H1 (cell line): ENCODE measurements at regions not wholly inside any gene's neighbourhood (a gene's known extent, or its start where the extent isn't known, plus 50 kb on each side); places are given as distances from the start of the nearest gene placed in this dataset.

Experiments used
- CTCF ChIA-PET: fragments of 300-600 bp; sonication (Branson Sonifier 250); formaldehyde crosslinking; loops from one replicate; lab custom pipeline; 2021; ENCODE audit not compliant: partially characterized antibody; lab: Charles Lee
- POLR2A ChIA-PET: fragments of 300-600 bp; sonication (Branson Sonifier 250); formaldehyde crosslinking; loops from one replicate; lab custom pipeline; 2021; ENCODE audit warnings: inconsistent platforms; ENCODE audit not compliant: partially characterized antibody; lab: Charles Lee
- DNase-seq, 2 experiments: peaks; one replicate each; pipeline versions ENCODE4 v3.0.0 to v3.0.0-alpha.2; 2010 to 2022; ENCODE audit warnings: low spot score in 2 of 2, low read depth in 1 of 2, mixed read lengths in 1 of 2
- FAIRE-seq: peaks from 2 replicates; lab custom pipeline; 2011; peaks lifted over from hg19 to GRCh38; lab: Jason Lieb, UNC
- H2AFZ ChIP-seq: 2 replicates; pipeline ENCODE4 v1.8.1; 2012; ENCODE audit warnings: low read length, inconsistent platforms
- H2AK5ac ChIP-seq: 2 replicates; pipeline ENCODE4 v1.6.1; 2013; ENCODE audit warnings: low read depth, low read length
- H2BK120ac ChIP-seq: replicated peaks from 2 replicates; pipeline ENCODE3; 2013; ENCODE audit warnings: low read depth, low read length, inconsistent platforms
- H2BK12ac ChIP-seq: 2 replicates; pipeline ENCODE4 v1.6.1; 2013; ENCODE audit warnings: low read depth, low read length
- H2BK15ac ChIP-seq: 2 replicates; pipeline ENCODE4 v1.6.1; 2013; ENCODE audit warnings: low read length
- H2BK20ac ChIP-seq: 2 replicates; pipeline ENCODE4 v1.6.1; 2013; ENCODE audit warnings: low read length
- H2BK5ac ChIP-seq: 2 replicates; pipeline ENCODE4 v1.6.1; 2013; ENCODE audit warnings: low read depth, low read length
- H3K14ac ChIP-seq: 2 replicates; pipeline ENCODE4 v1.6.1; 2013; ENCODE audit warnings: inconsistent platforms; ENCODE audit not compliant: insufficient read length
- H3K18ac ChIP-seq: 2 replicates; pipeline ENCODE4 v1.6.1; 2013; ENCODE audit warnings: low read length; ENCODE audit errors: extremely low read depth
- H3K23ac ChIP-seq: 2 replicates; pipeline ENCODE4 v1.6.1; 2013; ENCODE audit warnings: inconsistent platforms; ENCODE audit not compliant: insufficient read length
- H3K23me2 ChIP-seq: 2 replicates; pipeline ENCODE4 v1.6.1; 2013; ENCODE audit warnings: low read depth, low read length
- H3K27ac ChIP-seq: 2 replicates; pipeline ENCODE4 v1.6.1; 2011; ENCODE audit warnings: low read depth, low read length, inconsistent platforms
- H3K27me3 ChIP-seq, 4 experiments: replicated peaks in 1 of 4; 1 replicate in 1 of 4; 2 replicates in 3 of 4; pipeline versions ENCODE4 v1.6.1 to v1.8.1; 2011 to 2013; ENCODE audit warnings: low read length in 3 of 4, mild to moderate bottlenecking in 3 of 4, inconsistent platforms in 2 of 4, mixed read lengths in 2 of 4, moderate library complexity in 1 of 4; ENCODE audit not compliant: control insufficient read depth in 3 of 4, insufficient read depth in 3 of 4; ENCODE audit errors: extremely low read depth in 1 of 4
- H3K36me3 ChIP-seq, 4 experiments: 2 replicates each; pipeline versions ENCODE4 v1.6.1 to v1.8.1; 2011 to 2013; ENCODE audit warnings: mild to moderate bottlenecking in 4 of 4, low read length in 3 of 4, moderate library complexity in 2 of 4, control low read depth in 1 of 4, inconsistent platforms in 1 of 4; ENCODE audit not compliant: insufficient read depth in 4 of 4, control insufficient read depth in 2 of 4
- H3K4ac ChIP-seq: replicated peaks from 2 replicates; pipeline ENCODE3; 2013; ENCODE audit warnings: low read length, low read depth, mixed read lengths, inconsistent platforms; ENCODE audit not compliant: insufficient read length
- H3K4me1 ChIP-seq, 4 experiments: replicated peaks in 1 of 4; 1 replicate in 1 of 4; 2 replicates in 3 of 4; pipeline versions ENCODE4 v1.6.1 to v1.8.1; 2011 to 2013; ENCODE audit warnings: low read length in 3 of 4, inconsistent platforms in 2 of 4, mixed read lengths in 1 of 4; ENCODE audit not compliant: insufficient read depth in 4 of 4, control insufficient read depth in 3 of 4
- H3K4me2 ChIP-seq, 2 experiments: 2 replicates each; pipeline versions ENCODE4 v1.6.1 to v1.8.1; 2011 to 2013; ENCODE audit warnings: low read depth in 2 of 2, low read length in 2 of 2, control low read depth in 1 of 2, inconsistent platforms in 1 of 2, mild to moderate bottlenecking in 1 of 2; ENCODE audit not compliant: insufficient read depth in 1 of 2
- H3K4me3 ChIP-seq, 4 experiments: fragments of 200-600, 300-600 bp in 1 of 4; sonication (generic), shearing (Covaris generic), sonication (Bioruptor Twin) in 1 of 4; 2 replicates each; pipeline versions ENCODE4 v1.5.1 to v1.8.1; 2011 to 2016; ENCODE audit warnings: low read length in 4 of 4, low read depth in 3 of 4, control low read depth in 2 of 4, inconsistent platforms in 2 of 4, mild to moderate bottlenecking in 2 of 4, mixed read lengths in 1 of 4, moderate library complexity in 1 of 4; ENCODE audit not compliant: insufficient read depth in 2 of 4; ENCODE audit errors: extremely low read depth in 1 of 4
- H3K56ac ChIP-seq: replicated peaks from 2 replicates; pipeline ENCODE3; 2013; ENCODE audit warnings: low read depth, mild to moderate bottlenecking, mixed read lengths, low read length, inconsistent platforms; ENCODE audit not compliant: insufficient read length
- H3K79me1 ChIP-seq: 2 replicates; pipeline ENCODE4 v1.6.1; 2013; ENCODE audit warnings: low read depth, low read length, control low read depth
- H3K79me2 ChIP-seq, 2 experiments: 2 replicates each; pipeline versions ENCODE4 v1.6.1 to v1.8.1; 2012 to 2013; ENCODE audit warnings: low read length in 2 of 2, mild to moderate bottlenecking in 2 of 2, inconsistent platforms in 1 of 2; ENCODE audit not compliant: insufficient read depth in 2 of 2, control insufficient read depth in 1 of 2
- H3K9ac ChIP-seq, 4 experiments: replicated peaks in 1 of 4; 1 replicate in 1 of 4; 2 replicates in 3 of 4; pipeline versions ENCODE4 v1.6.1 to v1.8.1; 2011 to 2013; ENCODE audit warnings: low read depth in 3 of 4, low read length in 3 of 4, control low read depth in 2 of 4, mild to moderate bottlenecking in 2 of 4, moderate library complexity in 2 of 4, inconsistent platforms in 1 of 4; ENCODE audit errors: extremely low read depth in 1 of 4
- H3K9me3 ChIP-seq, 2 experiments: 2 replicates each; pipeline versions ENCODE4 v1.6.1 to v1.8.1; 2012 to 2013; ENCODE audit warnings: mild to moderate bottlenecking in 2 of 2, moderate library complexity in 2 of 2, control low read depth in 1 of 2, inconsistent platforms in 1 of 2, low read depth in 1 of 2, low read length in 1 of 2, mixed read lengths in 1 of 2; ENCODE audit not compliant: insufficient read depth in 2 of 2
- H4K20me1 ChIP-seq, 2 experiments: replicated peaks in 1 of 2; 2 replicates each; pipeline versions ENCODE3 to v1.8.1; 2011 to 2013; ENCODE audit warnings: inconsistent platforms in 2 of 2, low read length in 2 of 2, mild to moderate bottlenecking in 1 of 2; ENCODE audit not compliant: insufficient read depth in 2 of 2, control insufficient read depth in 1 of 2
- H4K5ac ChIP-seq: 2 replicates; pipeline ENCODE4 v1.6.1; 2013; ENCODE audit warnings: low read length, low read depth, mixed read lengths, inconsistent platforms; ENCODE audit not compliant: insufficient read length
- H4K8ac ChIP-seq: 2 replicates; pipeline ENCODE4 v1.8.0; 2013; ENCODE audit warnings: mild to moderate bottlenecking, moderate library complexity, low read length, inconsistent platforms; ENCODE audit not compliant: insufficient read depth; ENCODE audit errors: extremely low read depth
- H4K91ac ChIP-seq: replicated peaks from 2 replicates; pipeline ENCODE3; 2013; ENCODE audit warnings: low read length, mixed read lengths, inconsistent platforms; ENCODE audit not compliant: insufficient read length
- ASH2L ChIP-seq: fragments of 200-600, 300-600 bp; sonication (generic); IDR thresholded peaks from one replicate; pipeline ENCODE4 v1.7.1; 2017; ENCODE audit warnings: low read length
- BRCA1 ChIP-seq: IDR thresholded peaks from 2 replicates; pipeline ENCODE4 v1.6.1; 2012; ENCODE audit warnings: low read depth, low read length, improper control_type of control experiment
- CREB1 ChIP-seq: IDR thresholded peaks from 2 replicates; pipeline ENCODE4 v1.6.1; 2012; ENCODE audit warnings: inconsistent platforms
- EZH2 ChIP-seq: fragments of 200-600 bp; sonication (generic); IDR thresholded peaks from 2 replicates; pipeline ENCODE4 v1.7.1; 2012; ENCODE audit warnings: low read depth, mild to moderate bottlenecking, moderate library complexity, low read length, inconsistent platforms; ENCODE audit not compliant: severe bottlenecking
- KDM4A ChIP-seq: IDR thresholded peaks from one replicate; pipeline ENCODE4 v1.7.1; 2012; ENCODE audit warnings: low read depth, mild to moderate bottlenecking, moderate library complexity, low read length, inconsistent platforms; ENCODE audit not compliant: severe bottlenecking
- KDM5A ChIP-seq: fragments of 200-600 bp; IDR thresholded peaks from 2 replicates; pipeline ENCODE4 v1.7.1; 2012; ENCODE audit warnings: mild to moderate bottlenecking, low read length, inconsistent platforms, mixed read lengths
- SIN3A ChIP-seq, 2 experiments: IDR thresholded peaks in 1 of 2; conservative IDR thresholded peaks in 1 of 2; 2 replicates each; pipeline ENCODE4 v1.6.1; 2011 to 2012; ENCODE audit warnings: low read length in 2 of 2, improper control_type of control experiment in 1 of 2, low read depth in 1 of 2, mild to moderate bottlenecking in 1 of 2
- SP1 ChIP-seq: IDR thresholded peaks from 2 replicates; pipeline ENCODE4 v1.6.1; 2011; ENCODE audit warnings: low read depth, low read length
- TAF7 ChIP-seq: optimal IDR thresholded peaks from 2 replicates; pipeline ENCODE3; 2011; ENCODE audit warnings: low read depth, mild to moderate bottlenecking, inconsistent platforms, low read length, moderate library complexity, borderline replicate concordance
- WGBS, 2 experiments: shearing (Covaris generic) in 1 of 2; methylation state at CpG; one replicate each; pipeline versions ENCODE4 v1.1.6 to v1.1.7; 2013 to 2015; ENCODE audit warnings: low lambda C conversion rate in 2 of 2, mixed read lengths in 2 of 2, inconsistent platforms in 1 of 2, low coverage in 1 of 2, missing lambda C conversion rate in 1 of 2; ENCODE audit not compliant: insufficient replicate concordance in 2 of 2, insufficient coverage in 1 of 2, insufficient read length in 1 of 2; ENCODE audit errors: extremely low coverage in 1 of 2, missing lambda C conversion rate in 1 of 2; 5-methylcytosine and 5-hydroxymethylcytosine counted together
- TF ChIP-seq, protein P1 (sequence below): IDR thresholded peaks from 2 replicates; pipeline ENCODE4 v1.6.1; 2011; ENCODE audit warnings: low read depth, mild to moderate bottlenecking, low read length; ENCODE audit not compliant: insufficient read depth

- H3K9me3 ChIP-seq = peaks cover 0 to 2% of the 10 kb centered on the region in 2 experiments; a peak in 1 of 4 replicates
- H4K20me1 ChIP-seq = no peaks in the 10 kb centered on the region
- H4K91ac ChIP-seq = no peak overlapping the region
- no peak overlapping the region for H2BK20ac ChIP-seq
- FAIRE-seq = no peak
- H4K5ac ChIP-seq = no peak overlapping the region
- peak overlapping the region in 1 of 4 experiments; percentile 5; a peak in 1 of 8 replicates for H3K4me3 ChIP-seq
- WGBS, 2 experiments = 86% methylated on average over 40 of the region's 55 CpGs; no CpG with 5 or more reads in 1 of the 2 experiments
- no peak overlapping the region for H3K14ac ChIP-seq
- peak overlapping the region; percentile 88 for H4K8ac ChIP-seq
- H2BK15ac ChIP-seq = no peak overlapping the region
- no peak overlapping the region for H2BK120ac ChIP-seq
- POLR2A ChIA-PET = no interaction called here
- H3K27ac ChIP-seq = no peak overlapping the region
- H3K18ac ChIP-seq = no peak overlapping the region
- no peak overlapping the region for H2BK5ac ChIP-seq
- H3K23ac ChIP-seq = no peak overlapping the region
- CTCF ChIA-PET = interaction anchor here (1.2 to 1.8 kb wide), 2 partner anchors 12 to 156 kb away, joined by 3 to 8 read pairs; no protein-coding TSS in a partner anchor
- H3K4ac ChIP-seq = peak overlapping the region; percentile 38
- no peaks in the 10 kb centered on the region for H3K36me3 ChIP-seq
- no peak for DNase-seq
- H3K79me1 ChIP-seq = no peaks in the 10 kb centered on the region
- no peaks in the 10 kb centered on the region for H3K23me2 ChIP-seq
- H2AK5ac ChIP-seq = no peak overlapping the region
- H3K4me1 ChIP-seq = peaks cover 0 to 2% (median 0%) of the 10 kb centered on the region in 4 experiments; a peak in 1 of 7 replicates
- H2AFZ ChIP-seq = 0 out of 2 replicates have a peak overlapping the region, but pooled peaks have one; percentile 53
- no peak overlapping the region for H2BK12ac ChIP-seq
- H3K79me2 ChIP-seq = no peaks in the 10 kb centered on the region
- H3K4me2 ChIP-seq = peak overlapping the region in 1 of 2 experiments; percentile 23; a peak in 1 of 4 replicates
- H3K56ac ChIP-seq = no peak overlapping the region
- H3K27me3 ChIP-seq = no peaks in the 10 kb centered on the region
- no peak overlapping the region for H3K9ac ChIP-seq
- no peak for TF ChIP-seq TAF7
- no peak for TF ChIP-seq SP1
- TF ChIP-seq BRCA1 = no peak
- no peak for TF ChIP-seq EZH2
- TF ChIP-seq CREB1 = no peak
- no peak for TF ChIP-seq ASH2L
- TF ChIP-seq, protein P1, sequence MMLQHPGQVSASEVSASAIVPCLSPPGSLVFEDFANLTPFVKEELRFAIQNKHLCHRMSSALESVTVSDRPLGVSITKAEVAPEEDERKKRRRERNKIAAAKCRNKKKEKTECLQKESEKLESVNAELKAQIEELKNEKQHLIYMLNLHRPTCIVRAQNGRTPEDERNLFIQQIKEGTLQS = no peak
- TF ChIP-seq KDM5A = no peak
- no peak for TF ChIP-seq SIN3A (conservative IDR thresholded peaks at IDR 0.05 in 1 of 2, IDR thresholded peaks at IDR 0.05 in 1 of 2; ENCODE audit: low read depth in 1 of 2, low read length in 2 of 2)
- TF ChIP-seq KDM4A = no peak
Measured at GRCh38 chr16:63617047-63617989, 1504.5 kb downstream of the CDH11 start.
